H1 (cell line): ENCODE measurements at regions not wholly inside any gene's neighbourhood (a gene's known extent, or its start where the extent isn't known, plus 50 kb on each side); places are given as distances from the start of the nearest gene placed in this dataset.

Experiments
- EGR1 ChIP-seq: IDR thresholded peaks from 2 replicates; pipeline ENCODE4 v1.6.1; 2011; ENCODE audit warnings: low read depth, low read length, borderline replicate concordance
- KDM1A ChIP-seq: fragments of 200-600, 300-600 bp; sonication (generic); IDR thresholded peaks from 2 replicates; pipeline ENCODE4 v1.7.1; 2016; ENCODE audit warnings: mild to moderate bottlenecking, low read length, borderline replicate concordance
- NANOG ChIP-seq: IDR thresholded peaks from 2 replicates; pipeline ENCODE4 v1.6.1; 2011; ENCODE audit warnings: low read length, low read depth, mild to moderate bottlenecking, inconsistent platforms; ENCODE audit not compliant: insufficient read depth, poor library complexity, severe bottlenecking

DNA sequence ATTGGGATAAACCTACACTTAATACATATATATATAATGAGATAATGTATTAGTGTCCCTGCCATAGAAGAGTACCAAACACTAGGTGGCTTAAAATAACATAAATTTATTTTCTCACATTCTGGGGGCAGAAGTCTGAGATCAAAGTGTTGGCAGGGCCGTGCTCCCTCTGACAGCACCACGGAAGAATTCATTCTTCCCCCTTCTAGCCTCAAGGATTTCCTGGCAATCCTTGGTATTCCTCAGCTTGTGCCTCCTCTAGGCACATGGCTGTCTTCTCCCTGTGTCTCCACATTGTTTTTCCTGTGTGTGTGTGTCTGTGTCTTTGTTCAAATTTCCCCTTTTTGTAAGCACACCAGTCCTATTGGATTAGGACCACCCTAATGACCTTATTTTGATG, 115.2 kb upstream of the AGBL1 start (continued):
- TF ChIP-seq EGR1, result no peak
- TF ChIP-seq NANOG, result no peak
- TF ChIP-seq KDM1A, result no peak
